ENCODE measurements at regions not wholly inside any gene's neighbourhood (a gene's known extent, or its start where the extent isn't known, plus 50 kb on each side); places are given as distances from the start of the nearest gene placed in this dataset.

DNA sequence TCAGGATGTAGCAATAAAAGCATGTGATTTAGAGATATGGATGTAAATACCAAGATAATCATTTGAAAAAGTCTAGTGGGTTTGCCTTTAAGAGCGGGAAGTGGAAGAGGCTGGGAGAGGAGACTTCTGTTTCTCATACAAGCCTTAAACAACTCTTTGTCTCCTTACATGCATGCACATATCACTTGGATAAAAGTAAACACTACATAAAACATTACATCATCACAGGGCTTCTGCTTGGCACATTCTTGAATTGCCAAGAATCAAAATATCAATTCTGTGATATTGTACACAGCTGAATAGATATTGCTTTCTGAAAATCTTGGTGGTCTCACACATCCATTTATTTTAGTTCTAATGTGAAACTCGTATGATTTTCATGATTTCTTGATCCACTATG, 57.6 kb downstream of the FOXD1 start:
- H3K4me1 Mint-ChIP-seq (ENCODE audit: unreplicated experiment), result peaks cover 22% of the 10 kb centered on the region
- TF ChIP-seq, protein P1, sequence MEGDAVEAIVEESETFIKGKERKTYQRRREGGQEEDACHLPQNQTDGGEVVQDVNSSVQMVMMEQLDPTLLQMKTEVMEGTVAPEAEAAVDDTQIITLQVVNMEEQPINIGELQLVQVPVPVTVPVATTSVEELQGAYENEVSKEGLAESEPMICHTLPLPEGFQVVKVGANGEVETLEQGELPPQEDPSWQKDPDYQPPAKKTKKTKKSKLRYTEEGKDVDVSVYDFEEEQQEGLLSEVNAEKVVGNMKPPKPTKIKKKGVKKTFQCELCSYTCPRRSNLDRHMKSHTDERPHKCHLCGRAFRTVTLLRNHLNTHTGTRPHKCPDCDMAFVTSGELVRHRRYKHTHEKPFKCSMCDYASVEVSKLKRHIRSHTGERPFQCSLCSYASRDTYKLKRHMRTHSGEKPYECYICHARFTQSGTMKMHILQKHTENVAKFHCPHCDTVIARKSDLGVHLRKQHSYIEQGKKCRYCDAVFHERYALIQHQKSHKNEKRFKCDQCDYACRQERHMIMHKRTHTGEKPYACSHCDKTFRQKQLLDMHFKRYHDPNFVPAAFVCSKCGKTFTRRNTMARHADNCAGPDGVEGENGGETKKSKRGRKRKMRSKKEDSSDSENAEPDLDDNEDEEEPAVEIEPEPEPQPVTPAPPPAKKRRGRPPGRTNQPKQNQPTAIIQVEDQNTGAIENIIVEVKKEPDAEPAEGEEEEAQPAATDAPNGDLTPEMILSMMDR (IDR thresholded peaks at IDR 0.05; ENCODE audit: unreplicated experiment), result no peak
- no peaks in the 10 kb centered on the region for H3K9me3 Mint-ChIP-seq (ENCODE audit: unreplicated experiment)
- no peaks in the 10 kb centered on the region for H3K27me3 Mint-ChIP-seq (ENCODE audit: unreplicated experiment)
- H3K36me3 Mint-ChIP-seq (ENCODE audit: low read depth, unreplicated experiment), result no peaks in the 10 kb centered on the region
- H3K27ac Mint-ChIP-seq (ENCODE audit: unreplicated experiment), result no peak overlapping the region
- no peak overlapping the region for H3K4me3 Mint-ChIP-seq (ENCODE audit: unreplicated experiment)
- no peak for DNase-seq (ENCODE audit: low spot score)

DNA sequence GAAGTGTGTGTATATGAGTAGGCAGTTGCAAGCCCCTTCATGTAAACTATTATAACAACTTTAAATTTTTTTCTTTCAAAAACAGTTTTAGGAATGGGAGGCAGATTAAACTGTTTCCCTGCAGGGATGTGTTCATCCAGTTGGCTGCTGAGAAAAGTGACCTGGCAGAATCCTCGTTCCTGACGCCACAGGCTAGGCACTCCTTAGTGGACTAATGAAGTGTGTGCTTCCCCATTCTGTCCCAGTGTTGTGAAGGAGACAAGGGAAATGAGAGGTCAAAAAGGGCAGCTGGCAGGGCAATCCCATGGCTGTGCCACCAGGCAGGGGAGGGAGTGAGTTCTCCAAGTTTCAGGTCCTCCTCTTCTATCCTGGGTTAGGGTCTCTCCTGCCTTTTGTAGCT, 59.8 kb downstream of the FOXD1 start:
- Mint-ChIP-seq H3K27ac (ENCODE audit: unreplicated experiment) (no peak overlapping the region), H3K36me3 (ENCODE audit: low read depth, unreplicated experiment) (no peaks in the 10 kb centered on the region), H3K4me3 (ENCODE audit: unreplicated experiment) (no peak overlapping the region), H3K9me3 (ENCODE audit: unreplicated experiment) (no peaks in the 10 kb centered on the region), H3K27me3 (ENCODE audit: unreplicated experiment) (no peaks in the 10 kb centered on the region), H3K4me1 (ENCODE audit: unreplicated experiment) (peaks cover 17% of the 10 kb centered on the region)
- no peak for DNase-seq (ENCODE audit: low spot score)
- TF ChIP-seq, protein P1 (IDR thresholded peaks at IDR 0.05; ENCODE audit: unreplicated experiment), result no peak

DNA sequence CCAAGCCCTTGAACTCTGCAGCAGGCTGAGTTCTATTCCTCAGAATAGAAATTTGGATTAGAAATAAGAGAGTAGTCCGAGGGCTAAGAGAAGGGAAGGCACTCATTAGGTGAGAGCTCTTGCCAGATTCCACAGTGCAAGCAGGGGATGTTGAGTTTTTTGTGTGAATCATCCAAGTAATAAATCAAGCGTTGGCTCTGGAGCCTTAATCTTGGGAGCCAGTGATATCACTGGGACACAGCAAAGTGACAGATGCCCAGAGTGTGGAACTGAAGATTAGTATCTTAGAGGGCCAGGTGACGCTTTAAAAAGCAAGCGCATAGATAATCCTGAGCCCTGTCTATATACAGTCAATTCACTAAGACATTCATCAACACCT, 60.3 kb downstream of the FOXD1 start:
- no peak for DNase-seq (ENCODE audit: low spot score)

DNA sequence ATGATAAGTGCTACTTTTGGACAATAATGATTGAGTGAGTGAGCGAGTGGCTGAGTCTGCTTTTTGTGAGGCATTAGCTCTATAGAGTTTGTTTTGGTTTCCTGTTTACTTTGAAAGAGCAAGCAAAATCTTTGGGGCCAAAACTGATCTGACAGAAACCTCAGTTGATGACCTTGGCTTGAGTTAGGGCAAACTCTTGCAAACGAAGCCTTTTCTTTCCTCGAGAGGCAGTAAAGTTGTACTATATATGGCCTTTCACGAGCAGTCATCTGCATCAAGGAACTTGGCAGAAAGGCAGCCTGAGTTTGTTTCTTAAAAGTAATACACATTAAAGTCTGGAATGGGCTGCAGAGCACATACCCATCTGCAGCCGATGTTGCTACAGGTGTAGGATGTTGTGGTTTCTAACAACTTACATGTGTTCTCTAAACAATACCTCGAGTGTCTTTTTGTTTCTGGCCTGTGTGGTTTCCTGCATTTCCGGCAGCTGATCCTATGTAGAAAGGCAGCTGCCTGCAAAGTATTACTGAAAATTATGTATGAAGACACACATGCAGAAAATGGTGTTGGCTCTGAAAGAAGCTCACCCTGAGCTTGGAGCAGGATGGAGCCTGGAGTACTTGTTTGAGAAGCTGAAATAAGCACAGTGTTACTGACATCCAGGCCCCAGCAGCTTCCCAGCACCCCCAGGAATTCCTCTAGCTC, 60.8 kb downstream of the FOXD1 start:
- Mint-ChIP-seq H3K27ac (ENCODE audit: unreplicated experiment) (no peak overlapping the region), H3K27me3 (ENCODE audit: unreplicated experiment) (no peaks in the 10 kb centered on the region), H3K36me3 (ENCODE audit: low read depth, unreplicated experiment) (no peaks in the 10 kb centered on the region), H3K9me3 (ENCODE audit: unreplicated experiment) (no peaks in the 10 kb centered on the region), H3K4me1 (ENCODE audit: unreplicated experiment) (peaks cover 8% of the 10 kb centered on the region), H3K4me3 (ENCODE audit: unreplicated experiment) (no peak overlapping the region)
- DNase-seq (ENCODE audit: low spot score), result no peak
- TF ChIP-seq, protein P1 (IDR thresholded peaks at IDR 0.05; ENCODE audit: unreplicated experiment), result no peak

More for the DNA sequence above, 60.3 kb downstream of the FOXD1 start:
- H3K4me1 Mint-ChIP-seq (ENCODE audit: unreplicated experiment), result peaks cover 13% of the 10 kb centered on the region
- TF ChIP-seq, protein P1 (IDR thresholded peaks at IDR 0.05; ENCODE audit: unreplicated experiment), result no peak
- H3K36me3 Mint-ChIP-seq (ENCODE audit: low read depth, unreplicated experiment), result no peaks in the 10 kb centered on the region
- H3K27ac Mint-ChIP-seq (ENCODE audit: unreplicated experiment), result no peak overlapping the region
- no peak overlapping the region for H3K4me3 Mint-ChIP-seq (ENCODE audit: unreplicated experiment)
- no peaks in the 10 kb centered on the region for H3K27me3 Mint-ChIP-seq (ENCODE audit: unreplicated experiment)
- no peaks in the 10 kb centered on the region for H3K9me3 Mint-ChIP-seq (ENCODE audit: unreplicated experiment)

DNA sequence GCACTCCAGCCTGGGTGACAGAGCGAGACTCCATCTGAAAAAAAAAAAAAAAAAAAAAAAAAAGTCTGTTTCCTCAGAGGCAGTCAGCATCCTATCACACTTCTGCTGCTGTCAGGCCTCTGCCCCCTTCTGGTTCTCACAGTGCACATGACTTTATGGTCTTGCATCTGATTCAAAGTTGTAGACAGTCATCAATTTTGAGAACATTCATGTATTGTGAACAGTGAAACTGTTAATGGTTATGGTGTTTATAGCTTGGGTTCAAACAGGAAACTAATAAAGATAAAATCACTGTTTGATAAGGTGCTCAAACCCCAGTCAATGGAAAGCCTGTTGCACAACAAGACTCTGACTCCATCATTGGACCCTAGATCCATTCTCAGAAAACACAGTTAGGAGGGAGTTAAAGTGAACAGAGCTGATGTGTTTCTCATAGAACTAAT, 61.4 kb downstream of the FOXD1 start:
- no peak overlapping the region for H3K4me3 Mint-ChIP-seq (ENCODE audit: unreplicated experiment)
- TF ChIP-seq, protein P1 (IDR thresholded peaks at IDR 0.05; ENCODE audit: unreplicated experiment), result no peak
- no peak for DNase-seq (ENCODE audit: low spot score)
- H3K4me1 Mint-ChIP-seq (ENCODE audit: unreplicated experiment), result peaks cover 4% of the 10 kb centered on the region
- H3K27ac Mint-ChIP-seq (ENCODE audit: unreplicated experiment), result no peak overlapping the region
- no peaks in the 10 kb centered on the region for H3K36me3 Mint-ChIP-seq (ENCODE audit: low read depth, unreplicated experiment)
- no peaks in the 10 kb centered on the region for H3K27me3 Mint-ChIP-seq (ENCODE audit: unreplicated experiment)
- H3K9me3 Mint-ChIP-seq (ENCODE audit: unreplicated experiment), result no peaks in the 10 kb centered on the region

Data from endothelial cell (in vitro differentiated cells).